Retina (tissue), 1 donor: ENCODE measurements at regions not wholly inside any gene's neighbourhood (a gene's known extent, or its start where the extent isn't known, plus 50 kb on each side); places are given as distances from the start of the nearest gene placed in this dataset.

Experiments
- DNase-seq: peaks from one replicate; pipeline ENCODE4 v3.0.0-alpha.2; 2016

- peak; percentile 71 for DNase-seq
These were observed 342.4 kb downstream of the BCOR start for GRCh38 chrX:39755143-39756032.

GRCh38 chrX:39756086-39756883 is 341.5 kb downstream of the BCOR start:
- no peak for DNase-seq

GRCh38 chrX:39757971-39758370 is 339.8 kb downstream of the BCOR start:
- no peak for DNase-seq

- DNase-seq: no peak
These were observed 338.8 kb downstream of the BCOR start for GRCh38 chrX:39758791-39759525.

- peak; percentile 46 for DNase-seq
These were observed 338.1 kb downstream of the BCOR start for GRCh38 chrX:39759526-39760224.

GRCh38 chrX:39760930-39761329 is 336.8 kb downstream of the BCOR start:
- DNase-seq: no peak

GRCh38 chrX:39762266-39762841 is 335.4 kb downstream of the BCOR start:
- no peak for DNase-seq

GRCh38 chrX:39764441-39764914 is 333.3 kb downstream of the BCOR start:
- DNase-seq: no peak

GRCh38 chrX:39765327-39765726 is 332.4 kb downstream of the BCOR start:
- DNase-seq: no peak

- DNase-seq: no peak
These were observed 331.6 kb downstream of the BCOR start for GRCh38 chrX:39766085-39766726.

GRCh38 chrX:39766855-39767254 is 330.9 kb downstream of the BCOR start:
- DNase-seq: no peak

GRCh38 chrX:39767446-39767845 is 330.3 kb downstream of the BCOR start:
- no peak for DNase-seq

GRCh38 chrX:39769748-39770147 is 328.0 kb downstream of the BCOR start:
- DNase-seq: no peak

GRCh38 chrX:39771089-39771488 is 326.7 kb downstream of the BCOR start:
- no peak for DNase-seq

- no peak for DNase-seq
These were observed 325.5 kb downstream of the BCOR start for GRCh38 chrX:39772057-39772832.

GRCh38 chrX:39773150-39773549 is 324.6 kb downstream of the BCOR start:
- no peak for DNase-seq

GRCh38 chrX:39773923-39774773 is 323.6 kb downstream of the BCOR start:
- DNase-seq: no peak

- DNase-seq: no peak
These were observed 322.9 kb downstream of the BCOR start for GRCh38 chrX:39774774-39775328.

- no peak for DNase-seq
These were observed 320.1 kb downstream of the BCOR start for GRCh38 chrX:39777623-39778025.
